Neural crest cell (in vitro differentiated cells): ENCODE measurements at regions not wholly inside any gene's neighbourhood (a gene's known extent, or its start where the extent isn't known, plus 50 kb on each side); places are given as distances from the start of the nearest gene placed in this dataset.

Source experiments
- DNase-seq: peaks from one replicate; pipeline ENCODE4 v3.0.0; 2021; ENCODE audit warnings: low read depth, mixed read lengths, low spot score
- H3K27ac Mint-ChIP-seq: one replicate; pipeline ENCODE4 v1.8.0; 2021; ENCODE audit warnings: mild to moderate bottlenecking, mixed read lengths; ENCODE audit not compliant: unreplicated experiment
- H3K27me3 Mint-ChIP-seq: 2 replicates; pipeline ENCODE4 v1.8.0; 2021; ENCODE audit warnings: low read depth, mild to moderate bottlenecking, mixed read lengths
- H3K36me3 Mint-ChIP-seq: 2 replicates; pipeline ENCODE4 v1.8.0; 2021; ENCODE audit warnings: low read depth, mild to moderate bottlenecking, mixed read lengths
- H3K4me1 Mint-ChIP-seq: 2 replicates; pipeline ENCODE4 v1.8.0; 2021; ENCODE audit warnings: mixed read lengths
- H3K4me3 Mint-ChIP-seq: one replicate; pipeline ENCODE4 v1.8.0; 2021; ENCODE audit warnings: mild to moderate bottlenecking, mixed read lengths
- H3K9me3 Mint-ChIP-seq: 2 replicates; pipeline ENCODE4 v1.8.0; 2021; ENCODE audit warnings: mixed read lengths
- CTCF ChIP-seq: fragments of 200-600 bp; sonication (generic); conservative IDR thresholded peaks from 2 replicates; pipeline ENCODE4 v1.5.0; 2021; ENCODE audit warnings: antibody characterized with exemption, mild to moderate bottlenecking

DNA sequence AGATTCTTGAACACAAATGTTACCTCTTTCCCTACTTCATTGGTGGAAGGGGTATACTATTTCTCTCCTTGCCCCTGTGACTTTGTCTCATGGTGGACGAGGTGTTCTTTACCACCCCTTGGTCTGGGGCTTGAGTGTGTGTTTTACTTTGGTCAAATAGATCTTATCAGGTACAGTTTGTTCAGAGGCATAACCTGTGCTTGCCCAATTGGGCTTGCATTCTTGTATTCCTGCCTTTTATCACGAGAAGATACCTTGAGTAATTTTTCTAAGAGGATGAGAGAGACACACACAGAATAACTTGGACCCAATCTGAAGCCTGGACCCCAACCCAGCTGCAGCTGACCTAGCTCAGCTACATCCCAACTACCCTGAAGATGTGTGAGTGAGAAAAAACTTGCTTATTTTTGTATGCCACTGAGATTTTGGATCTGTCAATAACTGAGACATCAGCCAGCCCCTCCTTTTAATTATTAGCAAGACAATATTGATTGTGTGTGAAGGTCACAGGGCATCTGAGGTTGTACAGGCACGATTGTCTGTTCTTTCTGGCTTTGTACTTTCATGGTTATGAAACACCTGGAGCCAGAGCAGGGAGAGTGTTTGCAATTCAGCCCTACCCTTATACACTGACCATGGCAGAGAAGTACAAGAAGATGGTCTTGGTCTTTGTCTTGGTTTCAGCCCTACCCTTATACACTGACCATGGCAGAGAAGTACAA, 204.7 kb upstream of the SLC35B3 start:
- Mint-ChIP-seq H3K27ac (no peak overlapping the region), H3K4me1 (no peaks in the 10 kb centered on the region), H3K9me3 (peaks cover 4% of the 10 kb centered on the region), H3K36me3 (no peaks in the 10 kb centered on the region), H3K4me3 (no peak overlapping the region), H3K27me3 (no peaks in the 10 kb centered on the region)
- no peak for TF ChIP-seq CTCF
- DNase-seq, result no peak

GRCh38 chr6:8637896-8638597, 202.7 kb upstream of the SLC35B3 start:
- TF ChIP-seq CTCF, result no peak
- no peaks in the 10 kb centered on the region for H3K27me3 Mint-ChIP-seq
- no peak overlapping the region for H3K4me3 Mint-ChIP-seq
- peaks cover 4% of the 10 kb centered on the region for H3K9me3 Mint-ChIP-seq
- no peak for DNase-seq
- H3K36me3 Mint-ChIP-seq, result no peaks in the 10 kb centered on the region
- H3K27ac Mint-ChIP-seq, result no peak overlapping the region
- H3K4me1 Mint-ChIP-seq, result no peaks in the 10 kb centered on the region

GRCh38 chr6:8633762-8634161, 198.4 kb upstream of the SLC35B3 start:
- no peak for DNase-seq
- Mint-ChIP-seq H3K27me3 (no peaks in the 10 kb centered on the region), H3K36me3 (no peaks in the 10 kb centered on the region), H3K4me3 (no peak overlapping the region), H3K4me1 (no peaks in the 10 kb centered on the region), H3K27ac (no peak overlapping the region), H3K9me3 (peaks cover 3% of the 10 kb centered on the region)
- TF ChIP-seq CTCF, result no peak

- H3K27me3 Mint-ChIP-seq, result no peaks in the 10 kb centered on the region
- no peak overlapping the region for H3K4me3 Mint-ChIP-seq
- no peak for DNase-seq
- TF ChIP-seq CTCF, result no peak
- no peak overlapping the region for H3K27ac Mint-ChIP-seq
- no peaks in the 10 kb centered on the region for H3K4me1 Mint-ChIP-seq
- H3K9me3 Mint-ChIP-seq, result peaks cover 3% of the 10 kb centered on the region
- no peaks in the 10 kb centered on the region for H3K36me3 Mint-ChIP-seq
Observed at GRCh38 chr6:8628736-8629135, 193.4 kb upstream of the SLC35B3 start.

DNA sequence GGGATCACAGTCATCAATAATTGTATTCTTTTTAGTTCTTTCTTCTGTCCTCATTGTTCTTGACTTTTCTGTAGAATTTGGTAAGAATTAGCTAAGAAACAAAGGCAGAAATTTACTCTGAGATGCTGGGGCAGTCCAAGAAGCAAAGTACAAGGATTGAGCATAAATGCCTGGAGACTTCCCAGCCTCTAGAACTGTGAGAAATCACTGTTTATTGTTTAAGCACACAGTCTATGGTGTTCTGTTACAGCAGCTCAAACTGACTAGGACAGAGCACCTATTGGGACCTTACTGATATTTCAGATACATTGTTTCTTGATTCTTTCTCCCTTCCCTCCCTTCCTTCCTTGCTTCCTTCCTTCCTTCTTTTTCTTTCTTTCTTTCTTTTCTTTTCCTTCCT, 192.7 kb upstream of the SLC35B3 start:
- DNase-seq, result no peak
- Mint-ChIP-seq H3K27me3 (no peaks in the 10 kb centered on the region), H3K4me3 (no peak overlapping the region), H3K4me1 (no peaks in the 10 kb centered on the region), H3K36me3 (no peaks in the 10 kb centered on the region), H3K9me3 (peaks cover 3% of the 10 kb centered on the region), H3K27ac (no peak overlapping the region)
- no peak for TF ChIP-seq CTCF
